GM23338 (cell line): ENCODE measurements at regions not wholly inside any gene's neighbourhood (a gene's known extent, or its start where the extent isn't known, plus 50 kb on each side); places are given as distances from the start of the nearest gene placed in this dataset.

Experiments
- ATAC-seq: fragments of 200-7000 bp; cut with Tn5 transposase; 3 replicates; pipeline ENCODE4 v1.9.1; 2020
- DNase-seq: peaks from one replicate; pipeline ENCODE4 v3.0.0-alpha.2; 2015; ENCODE audit warnings: low spot score
- H2AFZ ChIP-seq: fragments of 200-600 bp; sonication (generic); 2 replicates; pipeline ENCODE4 v1.8.0; 2016; ENCODE audit warnings: antibody characterized with exemption, mild to moderate bottlenecking, moderate library complexity
- H3F3A ChIP-seq: fragments of 200-600 bp; sonication (generic); replicated peaks from 2 replicates; pipeline ENCODE4 v1.8.0; 2017; ENCODE audit warnings: antibody characterized with exemption, mixed run types, low read depth
- H3K27ac ChIP-seq: fragments of 200-600 bp; sonication (generic); 2 replicates; pipeline ENCODE4 v1.6.1; 2016; ENCODE audit warnings: low read depth
- H3K27me3 ChIP-seq: fragments of 200-600 bp; sonication (generic); 2 replicates; pipeline ENCODE4 v1.8.0; 2016; ENCODE audit warnings: mild to moderate bottlenecking, mixed run types, moderate library complexity; ENCODE audit not compliant: insufficient read depth
- H3K36me3 ChIP-seq: fragments of 200-600 bp; sonication (generic); 2 replicates; pipeline ENCODE4 v1.8.0; 2016; ENCODE audit warnings: mild to moderate bottlenecking; ENCODE audit not compliant: insufficient read depth
- H3K4me1 ChIP-seq: fragments of 200-600 bp; sonication (generic); 2 replicates; pipeline ENCODE4 v1.8.0; 2016; ENCODE audit warnings: mild to moderate bottlenecking, moderate library complexity; ENCODE audit not compliant: insufficient read depth
- H3K4me2 ChIP-seq: fragments of 200-600 bp; sonication (generic); 2 replicates; pipeline ENCODE4 v1.7.1; 2017; ENCODE audit warnings: mixed run types
- H3K4me3 ChIP-seq: fragments of 200-600 bp; sonication (generic); 2 replicates; pipeline ENCODE4 v1.6.1; 2016; ENCODE audit warnings: mixed run types
- H3K79me2 ChIP-seq: fragments of 200-600 bp; sonication (generic); replicated peaks from 2 replicates; pipeline ENCODE4 v1.8.0; 2017; ENCODE audit warnings: mild to moderate bottlenecking; ENCODE audit not compliant: insufficient read depth
- H3K9me2 ChIP-seq: fragments of 200-600 bp; sonication (generic); 2 replicates; pipeline ENCODE4 v1.8.0; 2017; ENCODE audit not compliant: insufficient read depth
- H4K20me1 ChIP-seq: fragments of 200-600 bp; sonication (generic); replicated peaks from 2 replicates; pipeline ENCODE4 v1.8.0; 2017; ENCODE audit warnings: mild to moderate bottlenecking; ENCODE audit not compliant: insufficient read depth
- H3K27ac Mint-ChIP-seq: 2 replicates; pipeline ENCODE4 v1.8.0; 2020; ENCODE audit warnings: inconsistent platforms, mild to moderate bottlenecking, moderate library complexity, mixed read lengths
- H3K27me3 Mint-ChIP-seq: 3 replicates; pipeline ENCODE4 v1.8.0; 2022; ENCODE audit warnings: low read depth, mild to moderate bottlenecking, moderate library complexity, mixed read lengths, inconsistent platforms; ENCODE audit not compliant: insufficient read depth, poor library complexity
- H3K36me3 Mint-ChIP-seq: 3 replicates; pipeline ENCODE4 v1.8.0; 2021; ENCODE audit warnings: low read depth, mild to moderate bottlenecking, inconsistent platforms, moderate library complexity, mixed read lengths
- H3K4me1 Mint-ChIP-seq: 3 replicates; pipeline ENCODE4 v1.8.0; 2020; ENCODE audit warnings: mild to moderate bottlenecking, inconsistent platforms, mixed read lengths
- H3K4me3 Mint-ChIP-seq: 3 replicates; pipeline ENCODE4 v1.8.0; 2021; ENCODE audit warnings: moderate library complexity, mild to moderate bottlenecking, inconsistent platforms, mixed read lengths
- H3K9me3 Mint-ChIP-seq: 3 replicates; pipeline ENCODE4 v1.8.0; 2020; ENCODE audit warnings: moderate library complexity, mild to moderate bottlenecking, inconsistent platforms, mixed read lengths
- CREB1 ChIP-seq: fragments of 250-450 bp; sonication (Bioruptor Pico); IDR thresholded peaks from 2 replicates; pipeline ENCODE4 v1.5.0; 2020; ENCODE audit warnings: low read depth, mild to moderate bottlenecking, moderate library complexity
- CTCF ChIP-seq, 2 experiments: fragments of 200-600 bp in 1 of 2; sonication (generic) in 1 of 2; conservative IDR thresholded peaks; 2 replicates each; pipeline versions ENCODE4 v1.5.1 to v1.6.1; 2016 to 2017; ENCODE audit warnings: antibody characterized with exemption in 2 of 2, low read depth in 2 of 2, mild to moderate bottlenecking in 2 of 2, moderate library complexity in 1 of 2
- EZH2 ChIP-seq: fragments of 200-600 bp; sonication (generic); IDR thresholded peaks from one replicate; pipeline ENCODE4 v1.8.0; 2017; ENCODE audit warnings: antibody characterized with exemption, mild to moderate bottlenecking, low read depth; ENCODE audit not compliant: unreplicated experiment
- EZH2phosphoT487 ChIP-seq: fragments of 200-600 bp; sonication (generic); IDR thresholded peaks from one replicate; pipeline ENCODE4 v1.8.1; 2018; ENCODE audit warnings: antibody characterized with exemption; ENCODE audit not compliant: unreplicated experiment
- JUNB ChIP-seq: IDR thresholded peaks from one replicate; pipeline ENCODE4 v1.6.1; 2016; ENCODE audit warnings: antibody characterized with exemption; ENCODE audit not compliant: unreplicated experiment
- NANOG ChIP-seq: IDR thresholded peaks from 2 replicates; pipeline ENCODE4 v1.6.1; 2016; ENCODE audit warnings: antibody characterized with exemption, borderline replicate concordance
- POLR2AphosphoS5 ChIP-seq: IDR thresholded peaks from 2 replicates; pipeline ENCODE4 v1.6.1; 2016; ENCODE audit warnings: antibody characterized with exemption, low read depth
- REST ChIP-seq: IDR thresholded peaks from one replicate; pipeline ENCODE4 v1.6.1; 2018; ENCODE audit warnings: antibody characterized with exemption; ENCODE audit not compliant: unreplicated experiment
- STAT1 ChIP-seq: IDR thresholded peaks from one replicate; pipeline ENCODE4 v1.6.1; 2016; ENCODE audit warnings: antibody characterized with exemption; ENCODE audit not compliant: unreplicated experiment
- ZNF114 ChIP-seq: fragments of 250-450 bp; sonication (Bioruptor Pico); IDR thresholded peaks from 2 replicates; pipeline ENCODE4 v1.5.0; 2020; ENCODE audit warnings: mild to moderate bottlenecking, moderate library complexity
- ZNF331 ChIP-seq: fragments of 250-450 bp; sonication (Bioruptor Pico); IDR thresholded peaks from 2 replicates; pipeline ENCODE4 v1.5.0; 2020; ENCODE audit warnings: low read depth, mild to moderate bottlenecking, moderate library complexity
- ZNF462 ChIP-seq: fragments of 250-450 bp; sonication (Bioruptor Pico); IDR thresholded peaks from 2 replicates; pipeline ENCODE4 v1.5.0; 2020; ENCODE audit warnings: mild to moderate bottlenecking, moderate library complexity
- TF ChIP-seq, protein P1 (sequence below): IDR thresholded peaks from 2 replicates; pipeline ENCODE4 v1.6.1; 2016; ENCODE audit warnings: antibody characterized with exemption

GRCh38 chr6:139550361-139550760, 175.9 kb upstream of the CITED2 start:
- Mint-ChIP-seq H3K4me1 (peaks cover 18% of the 10 kb centered on the region; the same call in 2 of the 3 replicates), H3K36me3 (no peaks in the 10 kb centered on the region), H3K4me3 (no peak overlapping the region), H3K27ac (no peak overlapping the region), H3K27me3 (no peaks in the 10 kb centered on the region), H3K9me3 (no peaks in the 10 kb centered on the region)
- Histone ChIP-seq H3K4me3 (no peak overlapping the region), H4K20me1 (no peaks in the 10 kb centered on the region), H3K79me2 (no peaks in the 10 kb centered on the region), H3K4me2 (no peak overlapping the region), H3K4me1 (peaks cover 13% of the 10 kb centered on the region), H3K27ac (no peak overlapping the region), H2AFZ (no peak overlapping the region), H3F3A (no peaks in the 10 kb centered on the region), H3K36me3 (no peaks in the 10 kb centered on the region), H3K9me2 (peaks cover 9% of the 10 kb centered on the region; the same call in 1 of the 2 replicates), H3K27me3 (no peaks in the 10 kb centered on the region)
- DNase-seq = no peak
- no peak for ATAC-seq
- no peak for TF ChIP-seq CTCF (conservative IDR thresholded peaks at IDR 0.05; ENCODE audit: low read depth in 2 of 2)
- TF ChIP-seq POLR2AphosphoS5 = no peak
- no peak for TF ChIP-seq EZH2phosphoT487
- no peak for TF ChIP-seq JUNB
- no peak for TF ChIP-seq CREB1 (CRISPR knock-in tag)
- no peak for TF ChIP-seq EZH2
- TF ChIP-seq STAT1 = no peak
- TF ChIP-seq ZNF114 = no peak
- no peak for TF ChIP-seq ZNF331 (CRISPR knock-in tag)
- no peak for TF ChIP-seq REST
- TF ChIP-seq, protein P1, sequence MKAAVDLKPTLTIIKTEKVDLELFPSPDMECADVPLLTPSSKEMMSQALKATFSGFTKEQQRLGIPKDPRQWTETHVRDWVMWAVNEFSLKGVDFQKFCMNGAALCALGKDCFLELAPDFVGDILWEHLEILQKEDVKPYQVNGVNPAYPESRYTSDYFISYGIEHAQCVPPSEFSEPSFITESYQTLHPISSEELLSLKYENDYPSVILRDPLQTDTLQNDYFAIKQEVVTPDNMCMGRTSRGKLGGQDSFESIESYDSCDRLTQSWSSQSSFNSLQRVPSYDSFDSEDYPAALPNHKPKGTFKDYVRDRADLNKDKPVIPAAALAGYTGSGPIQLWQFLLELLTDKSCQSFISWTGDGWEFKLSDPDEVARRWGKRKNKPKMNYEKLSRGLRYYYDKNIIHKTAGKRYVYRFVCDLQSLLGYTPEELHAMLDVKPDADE = no peak
- no peak for TF ChIP-seq NANOG
- TF ChIP-seq ZNF462 = no peak
